ENCODE measurements at regions not wholly inside any gene's neighbourhood (a gene's known extent, or its start where the extent isn't known, plus 50 kb on each side); places are given as distances from the start of the nearest gene placed in this dataset.

DNA sequence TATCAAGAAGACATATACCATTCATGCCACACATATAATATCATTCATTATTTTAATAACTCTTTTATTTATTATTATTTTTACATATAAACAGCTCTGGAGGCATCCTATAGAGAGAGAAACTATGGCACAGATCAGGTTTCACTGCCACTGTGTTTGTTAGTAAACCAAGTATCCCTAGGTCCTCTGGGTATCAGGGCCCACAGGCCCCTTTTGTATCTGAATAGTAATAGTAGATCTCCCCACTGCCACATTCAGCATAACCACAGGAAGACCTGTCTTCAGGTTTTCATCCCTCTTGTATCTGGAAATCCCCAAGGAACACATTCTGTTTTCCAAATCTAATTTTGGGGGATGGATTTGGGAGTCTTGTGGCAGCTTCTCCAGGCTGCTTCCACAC lies 94.0 kb downstream of the SPATA31D1 start:
- no peak for TF ChIP-seq TAF1 (IDR thresholded peaks at IDR 0.05; ENCODE audit: borderline replicate concordance, insufficient read depth, low read length)
- TF ChIP-seq, protein P1, sequence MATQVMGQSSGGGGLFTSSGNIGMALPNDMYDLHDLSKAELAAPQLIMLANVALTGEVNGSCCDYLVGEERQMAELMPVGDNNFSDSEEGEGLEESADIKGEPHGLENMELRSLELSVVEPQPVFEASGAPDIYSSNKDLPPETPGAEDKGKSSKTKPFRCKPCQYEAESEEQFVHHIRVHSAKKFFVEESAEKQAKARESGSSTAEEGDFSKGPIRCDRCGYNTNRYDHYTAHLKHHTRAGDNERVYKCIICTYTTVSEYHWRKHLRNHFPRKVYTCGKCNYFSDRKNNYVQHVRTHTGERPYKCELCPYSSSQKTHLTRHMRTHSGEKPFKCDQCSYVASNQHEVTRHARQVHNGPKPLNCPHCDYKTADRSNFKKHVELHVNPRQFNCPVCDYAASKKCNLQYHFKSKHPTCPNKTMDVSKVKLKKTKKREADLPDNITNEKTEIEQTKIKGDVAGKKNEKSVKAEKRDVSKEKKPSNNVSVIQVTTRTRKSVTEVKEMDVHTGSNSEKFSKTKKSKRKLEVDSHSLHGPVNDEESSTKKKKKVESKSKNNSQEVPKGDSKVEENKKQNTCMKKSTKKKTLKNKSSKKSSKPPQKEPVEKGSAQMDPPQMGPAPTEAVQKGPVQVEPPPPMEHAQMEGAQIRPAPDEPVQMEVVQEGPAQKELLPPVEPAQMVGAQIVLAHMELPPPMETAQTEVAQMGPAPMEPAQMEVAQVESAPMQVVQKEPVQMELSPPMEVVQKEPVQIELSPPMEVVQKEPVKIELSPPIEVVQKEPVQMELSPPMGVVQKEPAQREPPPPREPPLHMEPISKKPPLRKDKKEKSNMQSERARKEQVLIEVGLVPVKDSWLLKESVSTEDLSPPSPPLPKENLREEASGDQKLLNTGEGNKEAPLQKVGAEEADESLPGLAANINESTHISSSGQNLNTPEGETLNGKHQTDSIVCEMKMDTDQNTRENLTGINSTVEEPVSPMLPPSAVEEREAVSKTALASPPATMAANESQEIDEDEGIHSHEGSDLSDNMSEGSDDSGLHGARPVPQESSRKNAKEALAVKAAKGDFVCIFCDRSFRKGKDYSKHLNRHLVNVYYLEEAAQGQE (IDR thresholded peaks at IDR 0.05; ENCODE audit: insufficient read depth in 1 of 2, low read depth in 2 of 2, low read length in 2 of 2): no peak
- no peak for TF ChIP-seq SIN3A (IDR thresholded peaks at IDR 0.05; ENCODE audit: borderline replicate concordance, insufficient read depth, low read length)
- TF ChIP-seq POLR2AphosphoS5 (IDR thresholded peaks at IDR 0.05; ENCODE audit: low read depth, low read length): no peak

All from PFSK-1 (cell line).